A673 (cell line): ENCODE measurements at regions not wholly inside any gene's neighbourhood (a gene's known extent, or its start where the extent isn't known, plus 50 kb on each side); places are given as distances from the start of the nearest gene placed in this dataset.

Experiments
- EZH2 ChIP-seq: fragments of 200-600 bp; sonication (generic); IDR thresholded peaks from 2 replicates; pipeline ENCODE4 v1.6.1; 2017; ENCODE audit warnings: borderline replicate concordance, low read depth, mild to moderate bottlenecking, mixed read lengths, antibody characterized with exemption, low read length; ENCODE audit not compliant: poor library complexity, severe bottlenecking
- TF ChIP-seq, protein P1 (sequence below): fragments of 300-800, 200-600 bp; sonication (generic); conservative IDR thresholded peaks from 2 replicates; pipeline ENCODE4 v1.5.1; 2017; ENCODE audit warnings: low read depth, mild to moderate bottlenecking, antibody characterized with exemption, low read length, moderate library complexity, mixed read lengths

DNA sequence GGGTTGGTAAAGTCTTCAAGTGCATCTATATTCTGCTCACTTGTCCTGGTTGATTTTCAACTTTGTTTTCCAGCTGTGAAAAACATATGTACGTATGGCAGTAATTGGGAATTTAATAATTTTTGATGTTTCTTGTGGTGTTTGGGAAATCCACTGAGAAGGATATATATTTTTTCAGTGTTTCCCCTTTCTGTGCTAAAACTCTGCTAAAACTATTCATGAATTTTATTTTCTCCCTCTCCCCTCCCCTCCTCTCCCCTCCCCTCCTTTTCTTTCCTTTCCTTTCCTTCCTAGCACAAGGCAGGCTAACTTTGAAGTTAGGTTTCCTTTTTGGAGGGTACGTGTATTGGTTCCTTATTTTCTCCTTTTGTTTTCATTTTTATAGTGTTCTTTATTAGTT, 220.7 kb downstream of the PDCD6IP start:
- no peak for TF ChIP-seq EZH2
- TF ChIP-seq, protein P1, sequence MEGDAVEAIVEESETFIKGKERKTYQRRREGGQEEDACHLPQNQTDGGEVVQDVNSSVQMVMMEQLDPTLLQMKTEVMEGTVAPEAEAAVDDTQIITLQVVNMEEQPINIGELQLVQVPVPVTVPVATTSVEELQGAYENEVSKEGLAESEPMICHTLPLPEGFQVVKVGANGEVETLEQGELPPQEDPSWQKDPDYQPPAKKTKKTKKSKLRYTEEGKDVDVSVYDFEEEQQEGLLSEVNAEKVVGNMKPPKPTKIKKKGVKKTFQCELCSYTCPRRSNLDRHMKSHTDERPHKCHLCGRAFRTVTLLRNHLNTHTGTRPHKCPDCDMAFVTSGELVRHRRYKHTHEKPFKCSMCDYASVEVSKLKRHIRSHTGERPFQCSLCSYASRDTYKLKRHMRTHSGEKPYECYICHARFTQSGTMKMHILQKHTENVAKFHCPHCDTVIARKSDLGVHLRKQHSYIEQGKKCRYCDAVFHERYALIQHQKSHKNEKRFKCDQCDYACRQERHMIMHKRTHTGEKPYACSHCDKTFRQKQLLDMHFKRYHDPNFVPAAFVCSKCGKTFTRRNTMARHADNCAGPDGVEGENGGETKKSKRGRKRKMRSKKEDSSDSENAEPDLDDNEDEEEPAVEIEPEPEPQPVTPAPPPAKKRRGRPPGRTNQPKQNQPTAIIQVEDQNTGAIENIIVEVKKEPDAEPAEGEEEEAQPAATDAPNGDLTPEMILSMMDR = no peak
